HL-60 (cell line): ENCODE measurements at regions not wholly inside any gene's neighbourhood (a gene's known extent, or its start where the extent isn't known, plus 50 kb on each side); places are given as distances from the start of the nearest gene placed in this dataset.

ENCODE experiments used
- GABPA ChIP-seq: IDR thresholded peaks from 2 replicates; pipeline ENCODE4 v1.6.1; 2012; ENCODE audit warnings: low read depth
- POLR2AphosphoS5 ChIP-seq: IDR thresholded peaks from 2 replicates; pipeline ENCODE4 v1.6.1; 2012; ENCODE audit warnings: low read depth
- TF ChIP-seq, protein P1 (sequence below): IDR thresholded peaks from one replicate; pipeline ENCODE4 v1.5.1; 2011; ENCODE audit warnings: low read length, control low read depth, inconsistent platforms; ENCODE audit not compliant: insufficient read depth
- TF ChIP-seq, protein P2 (sequence below): IDR thresholded peaks from 2 replicates; pipeline ENCODE4 v1.6.1; 2012; ENCODE audit warnings: low read depth; ENCODE audit not compliant: insufficient replicate concordance

DNA sequence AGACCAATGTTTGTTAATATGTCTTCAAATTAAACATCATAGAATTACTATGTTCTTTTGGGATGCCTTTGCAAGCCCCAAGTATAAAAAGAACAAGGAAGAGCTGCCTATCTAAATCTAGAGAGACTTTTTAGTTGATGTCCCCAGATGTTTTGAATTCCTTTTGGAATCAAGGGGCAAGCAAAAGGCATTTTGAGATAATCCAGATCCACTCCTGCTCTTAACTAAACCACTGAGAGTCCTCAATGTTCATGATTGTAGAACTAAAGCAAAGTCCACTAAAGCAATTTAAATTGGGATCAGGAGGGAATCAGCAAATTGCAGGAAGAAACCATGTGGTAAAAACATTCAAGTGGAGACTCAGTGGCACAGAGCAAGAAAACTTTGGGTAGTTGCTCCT lies 558.5 kb upstream of the VRK2 start:
- TF ChIP-seq, protein P1, sequence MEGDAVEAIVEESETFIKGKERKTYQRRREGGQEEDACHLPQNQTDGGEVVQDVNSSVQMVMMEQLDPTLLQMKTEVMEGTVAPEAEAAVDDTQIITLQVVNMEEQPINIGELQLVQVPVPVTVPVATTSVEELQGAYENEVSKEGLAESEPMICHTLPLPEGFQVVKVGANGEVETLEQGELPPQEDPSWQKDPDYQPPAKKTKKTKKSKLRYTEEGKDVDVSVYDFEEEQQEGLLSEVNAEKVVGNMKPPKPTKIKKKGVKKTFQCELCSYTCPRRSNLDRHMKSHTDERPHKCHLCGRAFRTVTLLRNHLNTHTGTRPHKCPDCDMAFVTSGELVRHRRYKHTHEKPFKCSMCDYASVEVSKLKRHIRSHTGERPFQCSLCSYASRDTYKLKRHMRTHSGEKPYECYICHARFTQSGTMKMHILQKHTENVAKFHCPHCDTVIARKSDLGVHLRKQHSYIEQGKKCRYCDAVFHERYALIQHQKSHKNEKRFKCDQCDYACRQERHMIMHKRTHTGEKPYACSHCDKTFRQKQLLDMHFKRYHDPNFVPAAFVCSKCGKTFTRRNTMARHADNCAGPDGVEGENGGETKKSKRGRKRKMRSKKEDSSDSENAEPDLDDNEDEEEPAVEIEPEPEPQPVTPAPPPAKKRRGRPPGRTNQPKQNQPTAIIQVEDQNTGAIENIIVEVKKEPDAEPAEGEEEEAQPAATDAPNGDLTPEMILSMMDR, result no peak
- no peak for TF ChIP-seq POLR2AphosphoS5
- TF ChIP-seq GABPA, result no peak
- TF ChIP-seq, protein P2, sequence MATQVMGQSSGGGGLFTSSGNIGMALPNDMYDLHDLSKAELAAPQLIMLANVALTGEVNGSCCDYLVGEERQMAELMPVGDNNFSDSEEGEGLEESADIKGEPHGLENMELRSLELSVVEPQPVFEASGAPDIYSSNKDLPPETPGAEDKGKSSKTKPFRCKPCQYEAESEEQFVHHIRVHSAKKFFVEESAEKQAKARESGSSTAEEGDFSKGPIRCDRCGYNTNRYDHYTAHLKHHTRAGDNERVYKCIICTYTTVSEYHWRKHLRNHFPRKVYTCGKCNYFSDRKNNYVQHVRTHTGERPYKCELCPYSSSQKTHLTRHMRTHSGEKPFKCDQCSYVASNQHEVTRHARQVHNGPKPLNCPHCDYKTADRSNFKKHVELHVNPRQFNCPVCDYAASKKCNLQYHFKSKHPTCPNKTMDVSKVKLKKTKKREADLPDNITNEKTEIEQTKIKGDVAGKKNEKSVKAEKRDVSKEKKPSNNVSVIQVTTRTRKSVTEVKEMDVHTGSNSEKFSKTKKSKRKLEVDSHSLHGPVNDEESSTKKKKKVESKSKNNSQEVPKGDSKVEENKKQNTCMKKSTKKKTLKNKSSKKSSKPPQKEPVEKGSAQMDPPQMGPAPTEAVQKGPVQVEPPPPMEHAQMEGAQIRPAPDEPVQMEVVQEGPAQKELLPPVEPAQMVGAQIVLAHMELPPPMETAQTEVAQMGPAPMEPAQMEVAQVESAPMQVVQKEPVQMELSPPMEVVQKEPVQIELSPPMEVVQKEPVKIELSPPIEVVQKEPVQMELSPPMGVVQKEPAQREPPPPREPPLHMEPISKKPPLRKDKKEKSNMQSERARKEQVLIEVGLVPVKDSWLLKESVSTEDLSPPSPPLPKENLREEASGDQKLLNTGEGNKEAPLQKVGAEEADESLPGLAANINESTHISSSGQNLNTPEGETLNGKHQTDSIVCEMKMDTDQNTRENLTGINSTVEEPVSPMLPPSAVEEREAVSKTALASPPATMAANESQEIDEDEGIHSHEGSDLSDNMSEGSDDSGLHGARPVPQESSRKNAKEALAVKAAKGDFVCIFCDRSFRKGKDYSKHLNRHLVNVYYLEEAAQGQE, result no peak
